ENCODE measurements at regions not wholly inside any gene's neighbourhood (a gene's known extent, or its start where the extent isn't known, plus 50 kb on each side); places are given as distances from the start of the nearest gene placed in this dataset.
"Not testable (repeated sequence)": the region's sequence is repeated elsewhere in the genome, so short reads cannot be mapped to it uniquely, and the experiment has no call there.

- TF ChIP-seq SPI1 (IDR thresholded peaks at IDR 0.05; ENCODE audit: borderline replicate concordance, low read depth) (no peak), GABPA (IDR thresholded peaks at IDR 0.05; ENCODE audit: low read depth) (no peak), POLR2AphosphoS5 (IDR thresholded peaks at IDR 0.05; ENCODE audit: low read depth) (no peak), CTCF (IDR thresholded peaks at IDR 0.05; ENCODE audit: insufficient read depth, low read length) (no peak), REST (IDR thresholded peaks at IDR 0.05; ENCODE audit: insufficient replicate concordance, low read depth) (no peak)
- DNase-seq (ENCODE audit: low read depth in 1 of 2, low spot score in 1 of 2): no peak
- Histone ChIP-seq H3K27ac (replicated peaks) (no peak overlapping the region), H3K27me3 (ENCODE audit: insufficient read depth, poor library complexity, severe bottlenecking) (no peaks in the 10 kb centered on the region), H3K4me3 (replicated peaks; ENCODE audit: insufficient read depth, low read length) (no peak overlapping the region)
Measured at GRCh38 chr3:75886971-75887526, 101.7 kb upstream of the ZNF717 start.

- H3K27ac ChIP-seq (replicated peaks): no peak overlapping the region
- H3K4me3 ChIP-seq (replicated peaks; ENCODE audit: insufficient read depth, low read length): no peak overlapping the region
- DNase-seq (ENCODE audit: low read depth in 1 of 2, low spot score in 1 of 2): no peak
- no peaks in the 10 kb centered on the region for H3K27me3 ChIP-seq (ENCODE audit: insufficient read depth, poor library complexity, severe bottlenecking)
- TF ChIP-seq CTCF (IDR thresholded peaks at IDR 0.05; ENCODE audit: insufficient read depth, low read length) (no peak), POLR2AphosphoS5 (IDR thresholded peaks at IDR 0.05; ENCODE audit: low read depth) (no peak), SPI1 (IDR thresholded peaks at IDR 0.05; ENCODE audit: borderline replicate concordance, low read depth) (no peak), REST (IDR thresholded peaks at IDR 0.05; ENCODE audit: insufficient replicate concordance, low read depth) (no peak), GABPA (IDR thresholded peaks at IDR 0.05; ENCODE audit: low read depth) (no peak)
Measured at GRCh38 chr3:75894234-75894633, 108.9 kb upstream of the ZNF717 start.

- Histone ChIP-seq H3K4me3 (replicated peaks; ENCODE audit: insufficient read depth, low read length) (no peak overlapping the region), H3K27me3 (ENCODE audit: insufficient read depth, poor library complexity, severe bottlenecking) (no peaks in the 10 kb centered on the region), H3K27ac (replicated peaks) (no peak overlapping the region)
- DNase-seq (ENCODE audit: low read depth in 1 of 2, low spot score in 1 of 2): no peak
- no peak for TF ChIP-seq POLR2AphosphoS5 (IDR thresholded peaks at IDR 0.05; ENCODE audit: low read depth)
- TF ChIP-seq CTCF (IDR thresholded peaks at IDR 0.05; ENCODE audit: insufficient read depth, low read length): no peak
- TF ChIP-seq GABPA (IDR thresholded peaks at IDR 0.05; ENCODE audit: low read depth): no peak
- no peak for TF ChIP-seq REST (IDR thresholded peaks at IDR 0.05; ENCODE audit: insufficient replicate concordance, low read depth)
- no peak for TF ChIP-seq SPI1 (IDR thresholded peaks at IDR 0.05; ENCODE audit: borderline replicate concordance, low read depth)
Measured at GRCh38 chr3:75896265-75896664, 110.9 kb upstream of the ZNF717 start.

GRCh38 chr3:75901446-75901845 is 116.1 kb upstream of the ZNF717 start:
- DNase-seq (ENCODE audit: low read depth in 1 of 2, low spot score in 1 of 2); H3K27ac ChIP-seq (replicated peaks); H3K27me3 ChIP-seq (ENCODE audit: insufficient read depth, poor library complexity, severe bottlenecking); H3K4me3 ChIP-seq (replicated peaks; ENCODE audit: insufficient read depth, low read length): not testable (repeated sequence)

All from HL-60 (cell line).